Mesendoderm (in vitro differentiated cells): ENCODE measurements at regions not wholly inside any gene's neighbourhood (a gene's known extent, or its start where the extent isn't known, plus 50 kb on each side); places are given as distances from the start of the nearest gene placed in this dataset.
"Not testable (repeated sequence)": the region's sequence is repeated elsewhere in the genome, so short reads cannot be mapped to it uniquely, and the experiment has no call there.

Experiments used
- DNase-seq: peaks from one replicate; pipeline ENCODE4 v3.0.0; 2013
- H2AK5ac ChIP-seq: 2 replicates; pipeline ENCODE4 v1.6.1; 2013; ENCODE audit warnings: low read length, inconsistent platforms
- H2BK120ac ChIP-seq: 2 replicates; pipeline ENCODE4 v1.6.1; 2013; ENCODE audit warnings: low read depth, mild to moderate bottlenecking, low read length, moderate library complexity, mixed read lengths
- H2BK15ac ChIP-seq: replicated peaks from 2 replicates; pipeline ENCODE4 v1.6.1; 2013; ENCODE audit warnings: low read depth, mild to moderate bottlenecking, moderate library complexity
- H2BK5ac ChIP-seq: 2 replicates; pipeline ENCODE4 v1.6.1; 2013; ENCODE audit warnings: low read length, inconsistent platforms
- H3K18ac ChIP-seq: 2 replicates; pipeline ENCODE4 v1.6.1; 2013; ENCODE audit warnings: mild to moderate bottlenecking, low read length, mixed read lengths
- H3K23ac ChIP-seq: one replicate; pipeline ENCODE4 v1.6.1; 2013; ENCODE audit warnings: low read length
- H3K27ac ChIP-seq: 2 replicates; pipeline ENCODE4 v1.5.1; 2013; ENCODE audit warnings: low read depth, mild to moderate bottlenecking, inconsistent platforms, low read length, moderate library complexity
- H3K27me3 ChIP-seq: 2 replicates; pipeline ENCODE4 v1.6.1; 2013; ENCODE audit warnings: low read length, control low read depth, mild to moderate bottlenecking, inconsistent platforms; ENCODE audit not compliant: insufficient read depth, poor library complexity
- H3K36me3 ChIP-seq: 2 replicates; pipeline ENCODE4 v1.6.1; 2013; ENCODE audit warnings: low read length, inconsistent platforms; ENCODE audit not compliant: control insufficient read depth, insufficient read depth
- H3K4ac ChIP-seq: one replicate; pipeline ENCODE4 v1.6.1; 2013; ENCODE audit warnings: low read depth, mild to moderate bottlenecking, low read length, moderate library complexity
- H3K4me1 ChIP-seq: 2 replicates; pipeline ENCODE4 v1.6.1; 2013; ENCODE audit warnings: low read depth, low read length, inconsistent platforms; ENCODE audit not compliant: control insufficient read depth
- H3K4me2 ChIP-seq: 2 replicates; pipeline ENCODE4 v1.6.1; 2013; ENCODE audit warnings: low read length
- H3K4me3 ChIP-seq: 2 replicates; pipeline ENCODE4 v1.5.1; 2013; ENCODE audit warnings: mild to moderate bottlenecking, low read length
- H3K56ac ChIP-seq: one replicate; pipeline ENCODE4 v1.6.1; 2013; ENCODE audit warnings: low read length
- H3K79me1 ChIP-seq: 2 replicates; pipeline ENCODE4 v1.6.1; 2013; ENCODE audit warnings: low read length, inconsistent platforms
- H3K79me2 ChIP-seq: 2 replicates; pipeline ENCODE4 v1.6.1; 2013; ENCODE audit warnings: mild to moderate bottlenecking, low read length; ENCODE audit not compliant: control insufficient read depth, insufficient read depth
- H3K9ac ChIP-seq: 2 replicates; pipeline ENCODE4 v1.6.1; 2013; ENCODE audit warnings: low read length, inconsistent platforms
- H4K5ac ChIP-seq: one replicate; pipeline ENCODE4 v1.6.1; 2013; ENCODE audit warnings: low read length
- H4K8ac ChIP-seq: one replicate; pipeline ENCODE4 v1.6.1; 2013; ENCODE audit warnings: low read depth, mild to moderate bottlenecking, control low read depth, low read length, moderate library complexity
- WGBS: extraction: QIAGEN DNeasy Blood & Tissue Kit; methylation state at CpG from one replicate; pipeline ENCODE4 v1.1.7; 2013; ENCODE audit warnings: low lambda C conversion rate, missing lambda C conversion rate; ENCODE audit not compliant: insufficient coverage; ENCODE audit errors: extremely low coverage; 5-methylcytosine and 5-hydroxymethylcytosine counted together

DNA sequence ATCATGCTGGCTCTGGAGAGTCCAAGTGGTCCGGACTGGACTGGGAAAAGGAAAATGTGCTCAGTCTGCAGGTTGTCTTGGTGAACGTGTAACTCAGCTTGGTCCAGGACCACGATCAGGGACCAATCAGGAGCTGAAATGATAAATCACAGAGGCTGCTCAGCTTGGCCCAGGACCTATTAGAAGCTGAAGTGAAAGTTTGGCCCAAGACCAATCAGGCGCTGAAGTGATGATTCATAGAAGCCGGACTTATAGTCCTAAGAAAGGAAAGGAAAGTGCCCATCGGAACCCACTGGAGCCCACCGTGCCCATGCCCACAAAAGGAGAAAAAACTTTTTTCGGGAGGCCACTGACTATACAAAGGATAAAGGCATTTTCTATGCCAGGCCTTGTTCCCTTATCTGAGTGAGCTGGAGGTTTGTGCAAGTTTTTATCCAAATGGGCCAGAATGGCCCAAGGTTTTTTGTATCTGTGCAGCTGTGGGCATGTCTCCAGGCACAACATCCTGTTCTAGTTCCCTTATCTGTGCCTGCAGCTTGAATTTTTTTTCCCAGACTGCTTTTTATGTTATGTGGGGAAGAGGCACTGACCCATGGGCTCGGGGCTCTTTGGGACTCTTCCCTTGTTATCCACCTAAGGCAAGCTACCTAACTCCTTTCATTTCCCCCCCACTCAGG, 194.4 kb downstream of the FAM133A start:
- H2AK5ac ChIP-seq, result no peak overlapping the region
- H3K4me3 ChIP-seq, result no peak overlapping the region
- H3K27ac ChIP-seq, result no peak overlapping the region
- H3K27me3 ChIP-seq, result no peaks in the 10 kb centered on the region
- H3K23ac ChIP-seq, result no peak overlapping the region
- no peaks in the 10 kb centered on the region for H3K4me1 ChIP-seq
- H2BK15ac ChIP-seq, result no peak overlapping the region
- no peak overlapping the region for H3K4me2 ChIP-seq
- no peak overlapping the region for H3K9ac ChIP-seq
- H4K5ac ChIP-seq, result no peak overlapping the region
- H3K79me1 ChIP-seq, result no peaks in the 10 kb centered on the region
- no peak overlapping the region for H2BK120ac ChIP-seq
- no peak overlapping the region for H4K8ac ChIP-seq
- no peak overlapping the region for H3K4ac ChIP-seq
- no peak for DNase-seq
- H3K18ac ChIP-seq, result no peak overlapping the region
- no CpG with 5 or more reads among the region's 9 CpGs for WGBS
- H3K36me3 ChIP-seq, result no peaks in the 10 kb centered on the region
- H3K79me2 ChIP-seq, result no peaks in the 10 kb centered on the region
- no peak overlapping the region for H2BK5ac ChIP-seq
- H3K56ac ChIP-seq, result no peak overlapping the region

- no peak overlapping the region for H2BK120ac ChIP-seq
- WGBS, result no CpG with 5 or more reads among the region's 4 CpGs
- H3K23ac ChIP-seq, result no peak overlapping the region
- no peak overlapping the region for H3K9ac ChIP-seq
- H3K4ac ChIP-seq, result no peak overlapping the region
- DNase-seq, result peak; percentile 45
- no peak overlapping the region for H3K56ac ChIP-seq
- H3K4me3 ChIP-seq, result no peak overlapping the region
- H2BK5ac ChIP-seq, result no peak overlapping the region
- no peak overlapping the region for H2AK5ac ChIP-seq
- no peak overlapping the region for H4K8ac ChIP-seq
- no peak overlapping the region for H4K5ac ChIP-seq
- H3K79me2 ChIP-seq, result no peaks in the 10 kb centered on the region
- no peak overlapping the region for H2BK15ac ChIP-seq
- H3K27ac ChIP-seq, result no peak overlapping the region
- no peaks in the 10 kb centered on the region for H3K79me1 ChIP-seq
- H3K4me2 ChIP-seq, result no peak overlapping the region
- no peaks in the 10 kb centered on the region for H3K36me3 ChIP-seq
- no peaks in the 10 kb centered on the region for H3K27me3 ChIP-seq
- no peaks in the 10 kb centered on the region for H3K4me1 ChIP-seq
- H3K18ac ChIP-seq, result no peak overlapping the region
Observed at GRCh38 chrX:93874554-93874953, 200.5 kb downstream of the FAM133A start.

DNA sequence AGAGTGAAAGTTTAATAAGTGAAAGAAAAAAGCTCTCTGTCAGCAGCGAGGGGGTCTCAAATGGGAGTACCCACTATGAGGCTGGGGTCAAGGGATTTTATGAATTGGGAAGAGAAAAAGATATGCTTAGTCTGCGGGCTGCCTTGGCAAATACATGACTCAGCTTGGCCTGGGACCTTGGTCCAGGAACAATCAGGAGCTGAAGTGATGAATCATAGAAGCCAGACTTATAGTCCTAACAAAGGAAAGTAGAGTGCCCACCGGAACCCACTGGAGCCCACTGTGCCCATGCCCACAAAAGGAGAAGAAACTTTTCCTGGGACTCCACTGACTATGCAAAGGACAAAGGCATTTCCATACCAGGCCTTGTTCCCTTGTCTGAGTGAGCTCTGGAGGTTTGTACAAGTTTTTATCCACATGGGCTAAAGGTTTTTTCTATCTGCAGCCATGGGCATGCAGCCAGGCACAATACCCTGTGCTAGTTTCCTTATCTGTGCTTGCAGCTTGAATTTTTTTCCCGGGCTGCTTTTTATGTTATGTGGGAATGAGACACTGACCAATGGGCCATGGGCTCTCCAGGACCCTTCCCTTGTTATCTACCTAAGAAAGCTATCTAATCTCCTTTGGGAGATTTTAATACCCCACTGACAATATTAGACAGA, 201.7 kb downstream of the FAM133A start:
- no peak overlapping the region for H3K56ac ChIP-seq
- no peak overlapping the region for H3K23ac ChIP-seq
- no peak overlapping the region for H3K27ac ChIP-seq
- H4K5ac ChIP-seq, result no peak overlapping the region
- no peak overlapping the region for H2BK120ac ChIP-seq
- H3K18ac ChIP-seq, result no peak overlapping the region
- DNase-seq, result no peak
- no peaks in the 10 kb centered on the region for H3K4me1 ChIP-seq
- H3K4ac ChIP-seq, result peak overlapping the region; percentile 36
- no peaks in the 10 kb centered on the region for H3K79me2 ChIP-seq
- H2BK15ac ChIP-seq, result no peak overlapping the region
- H3K4me2 ChIP-seq, result no peak overlapping the region
- no peak overlapping the region for H4K8ac ChIP-seq
- H3K9ac ChIP-seq, result no peak overlapping the region
- no peaks in the 10 kb centered on the region for H3K27me3 ChIP-seq
- no peak overlapping the region for H2AK5ac ChIP-seq
- no CpG with 5 or more reads among the region's 4 CpGs for WGBS
- no peaks in the 10 kb centered on the region for H3K36me3 ChIP-seq
- no peak overlapping the region for H2BK5ac ChIP-seq
- no peak overlapping the region for H3K4me3 ChIP-seq
- no peaks in the 10 kb centered on the region for H3K79me1 ChIP-seq

- not testable (repeated sequence) for H2BK120ac ChIP-seq, H4K5ac ChIP-seq, H2BK15ac ChIP-seq, H3K79me2 ChIP-seq, H3K4me1 ChIP-seq, H3K18ac ChIP-seq, H3K9ac ChIP-seq, H3K27me3 ChIP-seq, H3K27ac ChIP-seq, H3K4ac ChIP-seq, H2AK5ac ChIP-seq, H2BK5ac ChIP-seq, H3K36me3 ChIP-seq, H4K8ac ChIP-seq, H3K23ac ChIP-seq, DNase-seq, H3K79me1 ChIP-seq, H3K4me3 ChIP-seq, H3K56ac ChIP-seq, H3K4me2 ChIP-seq
- no CpG with 5 or more reads among the region's 4 CpGs for WGBS
Observed at GRCh38 chrX:93921041-93921440, 247.0 kb downstream of the FAM133A start.

GRCh38 chrX:93932471-93933220, 258.6 kb downstream of the FAM133A start:
- Histone ChIP-seq H3K23ac (no peak overlapping the region), H3K9ac (no peak overlapping the region), H2BK15ac (no peak overlapping the region), H2AK5ac (no peak overlapping the region), H3K18ac (no peak overlapping the region), H3K79me2 (no peaks in the 10 kb centered on the region), H3K4ac (no peak overlapping the region), H3K56ac (no peak overlapping the region), H2BK5ac (no peak overlapping the region), H3K27ac (no peak overlapping the region), H3K4me1 (no peaks in the 10 kb centered on the region), H3K4me2 (no peak overlapping the region), H4K8ac (no peak overlapping the region), H3K4me3 (no peak overlapping the region), H3K27me3 (no peaks in the 10 kb centered on the region), H2BK120ac (no peak overlapping the region), H3K79me1 (no peaks in the 10 kb centered on the region), H3K36me3 (no peaks in the 10 kb centered on the region), H4K5ac (no peak overlapping the region)
- no CpG with 5 or more reads among the region's 5 CpGs for WGBS
- no peak for DNase-seq
